ENCODE measurements at regions not wholly inside any gene's neighbourhood (a gene's known extent, or its start where the extent isn't known, plus 50 kb on each side); places are given as distances from the start of the nearest gene placed in this dataset.

DNA sequence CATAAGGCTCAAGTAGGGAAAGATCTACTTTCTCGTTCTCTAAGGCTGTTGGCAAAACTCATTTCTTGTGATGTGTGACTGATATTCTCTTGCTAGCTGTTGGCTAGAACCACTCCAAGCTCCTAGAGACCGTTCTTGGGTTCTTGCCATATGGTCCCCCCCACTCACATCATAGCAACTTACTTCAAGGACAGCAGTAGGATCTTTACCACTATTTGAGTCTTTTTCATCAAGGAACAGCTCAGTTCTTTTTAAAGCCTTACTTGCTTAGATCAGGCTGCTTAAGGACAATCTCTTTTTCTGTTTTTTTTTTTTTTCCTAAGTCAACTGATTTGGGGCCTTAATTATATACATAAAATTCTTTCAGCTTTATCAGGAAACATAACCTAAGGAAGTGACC lies 251.1 kb downstream of the GPR37 start:
- TF ChIP-seq, protein P1, sequence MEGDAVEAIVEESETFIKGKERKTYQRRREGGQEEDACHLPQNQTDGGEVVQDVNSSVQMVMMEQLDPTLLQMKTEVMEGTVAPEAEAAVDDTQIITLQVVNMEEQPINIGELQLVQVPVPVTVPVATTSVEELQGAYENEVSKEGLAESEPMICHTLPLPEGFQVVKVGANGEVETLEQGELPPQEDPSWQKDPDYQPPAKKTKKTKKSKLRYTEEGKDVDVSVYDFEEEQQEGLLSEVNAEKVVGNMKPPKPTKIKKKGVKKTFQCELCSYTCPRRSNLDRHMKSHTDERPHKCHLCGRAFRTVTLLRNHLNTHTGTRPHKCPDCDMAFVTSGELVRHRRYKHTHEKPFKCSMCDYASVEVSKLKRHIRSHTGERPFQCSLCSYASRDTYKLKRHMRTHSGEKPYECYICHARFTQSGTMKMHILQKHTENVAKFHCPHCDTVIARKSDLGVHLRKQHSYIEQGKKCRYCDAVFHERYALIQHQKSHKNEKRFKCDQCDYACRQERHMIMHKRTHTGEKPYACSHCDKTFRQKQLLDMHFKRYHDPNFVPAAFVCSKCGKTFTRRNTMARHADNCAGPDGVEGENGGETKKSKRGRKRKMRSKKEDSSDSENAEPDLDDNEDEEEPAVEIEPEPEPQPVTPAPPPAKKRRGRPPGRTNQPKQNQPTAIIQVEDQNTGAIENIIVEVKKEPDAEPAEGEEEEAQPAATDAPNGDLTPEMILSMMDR (conservative IDR thresholded peaks at IDR 0.05; ENCODE audit: low read depth in 2 of 2), result no peak
- TF ChIP-seq JUNB (IDR thresholded peaks at IDR 0.05; ENCODE audit: unreplicated experiment) (no peak), EZH2 (IDR thresholded peaks at IDR 0.05; ENCODE audit: low read depth, unreplicated experiment) (no peak), EZH2phosphoT487 (IDR thresholded peaks at IDR 0.05; ENCODE audit: unreplicated experiment) (no peak), POLR2AphosphoS5 (IDR thresholded peaks at IDR 0.05; ENCODE audit: low read depth) (no peak), CREB1 (CRISPR knock-in tag; IDR thresholded peaks at IDR 0.05; ENCODE audit: low read depth) (no peak), ZNF114 (CRISPR knock-in tag; IDR thresholded peaks at IDR 0.05) (no peak), ZNF331 (CRISPR knock-in tag; IDR thresholded peaks at IDR 0.05; ENCODE audit: low read depth) (no peak), NANOG (IDR thresholded peaks at IDR 0.05; ENCODE audit: borderline replicate concordance) (no peak)
- TF ChIP-seq, protein P2, sequence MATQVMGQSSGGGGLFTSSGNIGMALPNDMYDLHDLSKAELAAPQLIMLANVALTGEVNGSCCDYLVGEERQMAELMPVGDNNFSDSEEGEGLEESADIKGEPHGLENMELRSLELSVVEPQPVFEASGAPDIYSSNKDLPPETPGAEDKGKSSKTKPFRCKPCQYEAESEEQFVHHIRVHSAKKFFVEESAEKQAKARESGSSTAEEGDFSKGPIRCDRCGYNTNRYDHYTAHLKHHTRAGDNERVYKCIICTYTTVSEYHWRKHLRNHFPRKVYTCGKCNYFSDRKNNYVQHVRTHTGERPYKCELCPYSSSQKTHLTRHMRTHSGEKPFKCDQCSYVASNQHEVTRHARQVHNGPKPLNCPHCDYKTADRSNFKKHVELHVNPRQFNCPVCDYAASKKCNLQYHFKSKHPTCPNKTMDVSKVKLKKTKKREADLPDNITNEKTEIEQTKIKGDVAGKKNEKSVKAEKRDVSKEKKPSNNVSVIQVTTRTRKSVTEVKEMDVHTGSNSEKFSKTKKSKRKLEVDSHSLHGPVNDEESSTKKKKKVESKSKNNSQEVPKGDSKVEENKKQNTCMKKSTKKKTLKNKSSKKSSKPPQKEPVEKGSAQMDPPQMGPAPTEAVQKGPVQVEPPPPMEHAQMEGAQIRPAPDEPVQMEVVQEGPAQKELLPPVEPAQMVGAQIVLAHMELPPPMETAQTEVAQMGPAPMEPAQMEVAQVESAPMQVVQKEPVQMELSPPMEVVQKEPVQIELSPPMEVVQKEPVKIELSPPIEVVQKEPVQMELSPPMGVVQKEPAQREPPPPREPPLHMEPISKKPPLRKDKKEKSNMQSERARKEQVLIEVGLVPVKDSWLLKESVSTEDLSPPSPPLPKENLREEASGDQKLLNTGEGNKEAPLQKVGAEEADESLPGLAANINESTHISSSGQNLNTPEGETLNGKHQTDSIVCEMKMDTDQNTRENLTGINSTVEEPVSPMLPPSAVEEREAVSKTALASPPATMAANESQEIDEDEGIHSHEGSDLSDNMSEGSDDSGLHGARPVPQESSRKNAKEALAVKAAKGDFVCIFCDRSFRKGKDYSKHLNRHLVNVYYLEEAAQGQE (IDR thresholded peaks at IDR 0.05; ENCODE audit: unreplicated experiment), result no peak
- TF ChIP-seq, protein P3, sequence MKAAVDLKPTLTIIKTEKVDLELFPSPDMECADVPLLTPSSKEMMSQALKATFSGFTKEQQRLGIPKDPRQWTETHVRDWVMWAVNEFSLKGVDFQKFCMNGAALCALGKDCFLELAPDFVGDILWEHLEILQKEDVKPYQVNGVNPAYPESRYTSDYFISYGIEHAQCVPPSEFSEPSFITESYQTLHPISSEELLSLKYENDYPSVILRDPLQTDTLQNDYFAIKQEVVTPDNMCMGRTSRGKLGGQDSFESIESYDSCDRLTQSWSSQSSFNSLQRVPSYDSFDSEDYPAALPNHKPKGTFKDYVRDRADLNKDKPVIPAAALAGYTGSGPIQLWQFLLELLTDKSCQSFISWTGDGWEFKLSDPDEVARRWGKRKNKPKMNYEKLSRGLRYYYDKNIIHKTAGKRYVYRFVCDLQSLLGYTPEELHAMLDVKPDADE (IDR thresholded peaks at IDR 0.05), result no peak
- TF ChIP-seq, protein P4, sequence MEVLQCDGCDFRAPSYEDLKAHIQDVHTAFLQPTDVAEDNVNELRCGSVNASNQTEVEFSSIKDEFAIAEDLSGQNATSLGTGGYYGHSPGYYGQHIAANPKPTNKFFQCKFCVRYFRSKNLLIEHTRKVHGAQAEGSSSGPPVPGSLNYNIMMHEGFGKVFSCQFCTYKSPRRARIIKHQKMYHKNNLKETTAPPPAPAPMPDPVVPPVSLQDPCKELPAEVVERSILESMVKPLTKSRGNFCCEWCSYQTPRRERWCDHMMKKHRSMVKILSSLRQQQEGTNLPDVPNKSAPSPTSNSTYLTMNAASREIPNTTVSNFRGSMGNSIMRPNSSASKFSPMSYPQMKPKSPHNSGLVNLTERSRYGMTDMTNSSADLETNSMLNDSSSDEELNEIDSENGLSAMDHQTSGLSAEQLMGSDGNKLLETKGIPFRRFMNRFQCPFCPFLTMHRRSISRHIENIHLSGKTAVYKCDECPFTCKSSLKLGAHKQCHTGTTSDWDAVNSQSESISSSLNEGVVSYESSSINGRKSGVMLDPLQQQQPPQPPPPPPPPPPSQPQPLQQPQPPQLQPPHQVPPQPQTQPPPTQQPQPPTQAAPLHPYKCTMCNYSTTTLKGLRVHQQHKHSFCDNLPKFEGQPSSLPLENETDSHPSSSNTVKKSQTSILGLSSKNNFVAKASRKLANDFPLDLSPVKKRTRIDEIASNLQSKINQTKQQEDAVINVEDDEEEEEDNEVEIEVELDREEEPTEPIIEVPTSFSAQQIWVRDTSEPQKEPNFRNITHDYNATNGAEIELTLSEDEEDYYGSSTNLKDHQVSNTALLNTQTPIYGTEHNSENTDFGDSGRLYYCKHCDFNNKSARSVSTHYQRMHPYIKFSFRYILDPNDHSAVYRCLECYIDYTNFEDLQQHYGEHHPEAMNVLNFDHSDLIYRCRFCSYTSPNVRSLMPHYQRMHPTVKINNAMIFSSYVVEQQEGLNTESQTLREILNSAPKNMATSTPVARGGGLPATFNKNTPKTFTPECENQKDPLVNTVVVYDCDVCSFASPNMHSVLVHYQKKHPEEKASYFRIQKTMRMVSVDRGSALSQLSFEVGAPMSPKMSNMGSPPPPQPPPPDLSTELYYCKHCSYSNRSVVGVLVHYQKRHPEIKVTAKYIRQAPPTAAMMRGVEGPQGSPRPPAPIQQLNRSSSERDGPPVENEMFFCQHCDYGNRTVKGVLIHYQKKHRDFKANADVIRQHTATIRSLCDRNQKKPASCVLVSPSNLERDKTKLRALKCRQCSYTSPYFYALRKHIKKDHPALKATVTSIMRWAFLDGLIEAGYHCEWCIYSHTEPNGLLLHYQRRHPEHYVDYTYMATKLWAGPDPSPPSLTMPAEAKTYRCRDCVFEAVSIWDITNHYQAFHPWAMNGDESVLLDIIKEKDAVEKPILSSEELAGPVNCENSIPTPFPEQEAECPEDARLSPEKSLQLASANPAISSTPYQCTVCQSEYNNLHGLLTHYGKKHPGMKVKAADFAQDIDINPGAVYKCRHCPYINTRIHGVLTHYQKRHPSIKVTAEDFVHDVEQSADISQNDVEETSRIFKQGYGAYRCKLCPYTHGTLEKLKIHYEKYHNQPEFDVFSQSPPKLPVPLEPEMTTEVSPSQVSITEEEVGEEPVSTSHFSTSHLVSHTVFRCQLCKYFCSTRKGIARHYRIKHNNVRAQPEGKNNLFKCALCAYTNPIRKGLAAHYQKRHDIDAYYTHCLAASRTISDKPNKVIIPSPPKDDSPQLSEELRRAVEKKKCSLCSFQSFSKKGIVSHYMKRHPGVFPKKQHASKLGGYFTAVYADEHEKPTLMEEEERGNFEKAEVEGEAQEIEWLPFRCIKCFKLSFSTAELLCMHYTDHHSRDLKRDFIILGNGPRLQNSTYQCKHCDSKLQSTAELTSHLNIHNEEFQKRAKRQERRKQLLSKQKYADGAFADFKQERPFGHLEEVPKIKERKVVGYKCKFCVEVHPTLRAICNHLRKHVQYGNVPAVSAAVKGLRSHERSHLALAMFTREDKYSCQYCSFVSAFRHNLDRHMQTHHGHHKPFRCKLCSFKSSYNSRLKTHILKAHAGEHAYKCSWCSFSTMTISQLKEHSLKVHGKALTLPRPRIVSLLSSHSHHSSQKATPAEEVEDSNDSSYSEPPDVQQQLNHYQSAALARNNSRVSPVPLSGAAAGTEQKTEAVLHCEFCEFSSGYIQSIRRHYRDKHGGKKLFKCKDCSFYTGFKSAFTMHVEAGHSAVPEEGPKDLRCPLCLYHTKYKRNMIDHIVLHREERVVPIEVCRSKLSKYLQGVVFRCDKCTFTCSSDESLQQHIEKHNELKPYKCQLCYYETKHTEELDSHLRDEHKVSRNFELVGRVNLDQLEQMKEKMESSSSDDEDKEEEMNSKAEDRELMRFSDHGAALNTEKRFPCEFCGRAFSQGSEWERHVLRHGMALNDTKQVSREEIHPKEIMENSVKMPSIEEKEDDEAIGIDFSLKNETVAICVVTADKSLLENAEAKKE (CRISPR knock-in tag; IDR thresholded peaks at IDR 0.05), result no peak

All from GM23338 (cell line).